HL-60 (cell line): ENCODE measurements at regions not wholly inside any gene's neighbourhood (a gene's known extent, or its start where the extent isn't known, plus 50 kb on each side); places are given as distances from the start of the nearest gene placed in this dataset.

Source experiments
- DNase-seq, 2 experiments: peaks; one replicate each; pipeline ENCODE4 v3.0.0-alpha.2; 2010 to 2020; ENCODE audit warnings: low read depth in 1 of 2, low spot score in 1 of 2
- H3K27ac ChIP-seq: fragments of 250-450 bp; sonication (Bioruptor Pico); replicated peaks from 2 replicates; pipeline ENCODE4 v1.5.1; 2020; ENCODE audit warnings: mild to moderate bottlenecking, moderate library complexity
- H3K27me3 ChIP-seq: fragments of 250-450 bp; sonication (Bioruptor Pico); 2 replicates; pipeline ENCODE4 v1.5.1; 2021; ENCODE audit warnings: mild to moderate bottlenecking, moderate library complexity; ENCODE audit not compliant: insufficient read depth, poor library complexity, severe bottlenecking
- H3K4me3 ChIP-seq: replicated peaks from 2 replicates; pipeline ENCODE4 v1.5.1; 2011; ENCODE audit warnings: mild to moderate bottlenecking, control low read depth, low read length; ENCODE audit not compliant: insufficient read depth
- GABPA ChIP-seq: IDR thresholded peaks from 2 replicates; pipeline ENCODE4 v1.6.1; 2012; ENCODE audit warnings: low read depth
- POLR2AphosphoS5 ChIP-seq: IDR thresholded peaks from 2 replicates; pipeline ENCODE4 v1.6.1; 2012; ENCODE audit warnings: low read depth
- SPI1 ChIP-seq: IDR thresholded peaks from 2 replicates; pipeline ENCODE4 v1.6.1; 2012; ENCODE audit warnings: low read depth, mild to moderate bottlenecking, borderline replicate concordance
- TF ChIP-seq, protein P1 (sequence below): IDR thresholded peaks from one replicate; pipeline ENCODE4 v1.5.1; 2011; ENCODE audit warnings: low read length, control low read depth, inconsistent platforms; ENCODE audit not compliant: insufficient read depth
- TF ChIP-seq, protein P2 (sequence below): IDR thresholded peaks from 2 replicates; pipeline ENCODE4 v1.6.1; 2012; ENCODE audit warnings: low read depth; ENCODE audit not compliant: insufficient replicate concordance

DNA sequence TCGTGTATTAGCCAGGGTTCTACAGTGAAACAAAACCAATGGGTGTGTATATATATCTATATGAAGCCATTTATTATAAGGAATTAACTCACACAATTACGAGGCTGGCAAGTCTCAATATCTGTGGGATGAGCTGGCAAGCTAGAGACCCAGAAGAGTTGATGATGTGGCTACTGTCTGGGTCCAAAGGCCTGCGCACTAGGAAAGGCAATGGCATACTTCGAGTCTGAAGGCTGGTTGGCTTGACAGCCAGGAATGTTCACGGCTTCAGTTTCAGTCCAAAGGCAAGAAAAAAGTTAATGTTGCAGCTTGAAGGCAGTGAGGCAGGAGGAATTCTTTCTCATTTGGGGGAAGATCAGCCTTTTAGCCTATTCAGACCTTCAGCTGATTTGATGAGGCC lies 893.3 kb upstream of the LRFN5 start:
- Histone ChIP-seq H3K4me3 (no peak overlapping the region), H3K27ac (no peak overlapping the region), H3K27me3 (no peaks in the 10 kb centered on the region)
- TF ChIP-seq POLR2AphosphoS5 (no peak), SPI1 (no peak), GABPA (no peak)
- TF ChIP-seq, protein P1, sequence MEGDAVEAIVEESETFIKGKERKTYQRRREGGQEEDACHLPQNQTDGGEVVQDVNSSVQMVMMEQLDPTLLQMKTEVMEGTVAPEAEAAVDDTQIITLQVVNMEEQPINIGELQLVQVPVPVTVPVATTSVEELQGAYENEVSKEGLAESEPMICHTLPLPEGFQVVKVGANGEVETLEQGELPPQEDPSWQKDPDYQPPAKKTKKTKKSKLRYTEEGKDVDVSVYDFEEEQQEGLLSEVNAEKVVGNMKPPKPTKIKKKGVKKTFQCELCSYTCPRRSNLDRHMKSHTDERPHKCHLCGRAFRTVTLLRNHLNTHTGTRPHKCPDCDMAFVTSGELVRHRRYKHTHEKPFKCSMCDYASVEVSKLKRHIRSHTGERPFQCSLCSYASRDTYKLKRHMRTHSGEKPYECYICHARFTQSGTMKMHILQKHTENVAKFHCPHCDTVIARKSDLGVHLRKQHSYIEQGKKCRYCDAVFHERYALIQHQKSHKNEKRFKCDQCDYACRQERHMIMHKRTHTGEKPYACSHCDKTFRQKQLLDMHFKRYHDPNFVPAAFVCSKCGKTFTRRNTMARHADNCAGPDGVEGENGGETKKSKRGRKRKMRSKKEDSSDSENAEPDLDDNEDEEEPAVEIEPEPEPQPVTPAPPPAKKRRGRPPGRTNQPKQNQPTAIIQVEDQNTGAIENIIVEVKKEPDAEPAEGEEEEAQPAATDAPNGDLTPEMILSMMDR = no peak
- no peak for DNase-seq

DNA sequence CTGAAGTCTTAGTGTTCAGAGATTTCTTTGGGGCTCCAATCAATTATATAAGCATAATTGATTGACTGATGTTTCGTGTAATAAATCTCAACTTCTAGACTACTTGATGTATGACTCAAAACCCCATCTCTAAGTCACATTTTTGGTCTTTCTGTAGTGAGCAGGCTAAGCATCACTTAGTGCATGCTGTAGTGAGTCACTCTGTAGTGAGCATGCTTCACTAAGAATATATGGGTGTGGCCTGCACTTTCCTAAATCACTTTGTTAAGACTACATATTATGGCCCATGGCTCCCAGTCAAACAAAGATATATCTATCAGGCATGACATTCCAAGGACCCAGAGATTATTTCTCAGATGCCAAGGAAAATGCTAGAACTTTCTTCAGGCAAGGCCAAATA lies 909.4 kb upstream of the LRFN5 start:
- TF ChIP-seq, protein P1 = no peak
- TF ChIP-seq, protein P2, sequence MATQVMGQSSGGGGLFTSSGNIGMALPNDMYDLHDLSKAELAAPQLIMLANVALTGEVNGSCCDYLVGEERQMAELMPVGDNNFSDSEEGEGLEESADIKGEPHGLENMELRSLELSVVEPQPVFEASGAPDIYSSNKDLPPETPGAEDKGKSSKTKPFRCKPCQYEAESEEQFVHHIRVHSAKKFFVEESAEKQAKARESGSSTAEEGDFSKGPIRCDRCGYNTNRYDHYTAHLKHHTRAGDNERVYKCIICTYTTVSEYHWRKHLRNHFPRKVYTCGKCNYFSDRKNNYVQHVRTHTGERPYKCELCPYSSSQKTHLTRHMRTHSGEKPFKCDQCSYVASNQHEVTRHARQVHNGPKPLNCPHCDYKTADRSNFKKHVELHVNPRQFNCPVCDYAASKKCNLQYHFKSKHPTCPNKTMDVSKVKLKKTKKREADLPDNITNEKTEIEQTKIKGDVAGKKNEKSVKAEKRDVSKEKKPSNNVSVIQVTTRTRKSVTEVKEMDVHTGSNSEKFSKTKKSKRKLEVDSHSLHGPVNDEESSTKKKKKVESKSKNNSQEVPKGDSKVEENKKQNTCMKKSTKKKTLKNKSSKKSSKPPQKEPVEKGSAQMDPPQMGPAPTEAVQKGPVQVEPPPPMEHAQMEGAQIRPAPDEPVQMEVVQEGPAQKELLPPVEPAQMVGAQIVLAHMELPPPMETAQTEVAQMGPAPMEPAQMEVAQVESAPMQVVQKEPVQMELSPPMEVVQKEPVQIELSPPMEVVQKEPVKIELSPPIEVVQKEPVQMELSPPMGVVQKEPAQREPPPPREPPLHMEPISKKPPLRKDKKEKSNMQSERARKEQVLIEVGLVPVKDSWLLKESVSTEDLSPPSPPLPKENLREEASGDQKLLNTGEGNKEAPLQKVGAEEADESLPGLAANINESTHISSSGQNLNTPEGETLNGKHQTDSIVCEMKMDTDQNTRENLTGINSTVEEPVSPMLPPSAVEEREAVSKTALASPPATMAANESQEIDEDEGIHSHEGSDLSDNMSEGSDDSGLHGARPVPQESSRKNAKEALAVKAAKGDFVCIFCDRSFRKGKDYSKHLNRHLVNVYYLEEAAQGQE = no peak
- TF ChIP-seq POLR2AphosphoS5 (no peak), GABPA (no peak), SPI1 (no peak)
- no peak for DNase-seq
- no peak overlapping the region for H3K4me3 ChIP-seq
- H3K27ac ChIP-seq = no peak overlapping the region
- H3K27me3 ChIP-seq = no peaks in the 10 kb centered on the region

DNA sequence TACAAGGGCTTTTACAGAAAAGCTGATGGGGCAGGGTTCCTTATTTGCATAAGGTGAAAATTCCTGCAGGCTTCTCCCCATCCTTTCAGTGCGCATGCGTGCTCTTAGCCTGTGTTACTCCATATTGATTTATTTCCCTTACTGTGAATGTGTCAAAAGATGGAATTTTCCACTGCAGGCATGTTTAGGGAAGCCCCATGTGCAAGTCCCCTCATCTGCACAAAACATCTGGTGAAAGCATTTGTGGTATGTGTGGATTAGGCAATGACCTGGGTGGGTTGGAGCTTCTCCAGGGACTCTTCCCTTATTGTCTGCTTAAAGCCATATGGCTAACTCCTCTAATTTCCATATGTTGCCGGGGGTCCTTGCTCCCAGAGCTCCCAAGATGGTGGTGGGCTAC lies 912.7 kb upstream of the LRFN5 start:
- Histone ChIP-seq H3K4me3 (no peak overlapping the region), H3K27me3 (no peaks in the 10 kb centered on the region), H3K27ac (no peak overlapping the region)
- TF ChIP-seq, protein P2 = no peak
- DNase-seq = no peak

DNA sequence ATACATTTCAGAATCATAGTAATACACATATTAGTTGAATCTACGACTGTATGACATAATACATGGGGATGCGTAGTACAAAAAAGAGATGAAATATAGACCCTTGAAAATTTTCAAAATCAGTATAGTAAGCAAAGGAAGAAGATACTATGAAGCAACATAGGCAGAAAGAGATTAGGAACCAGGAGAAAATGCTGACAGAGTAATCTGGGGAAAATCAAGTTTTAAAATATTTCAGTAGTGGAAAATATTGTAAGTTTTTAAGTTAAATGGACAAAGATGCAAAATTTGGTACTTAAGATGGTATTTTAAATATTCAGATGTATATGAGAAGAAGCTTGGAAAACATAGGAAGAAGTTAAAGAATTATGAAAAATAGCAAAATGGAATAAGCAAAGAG lies 915.6 kb upstream of the LRFN5 start:
- no peak for DNase-seq
- Histone ChIP-seq H3K27me3 (no peaks in the 10 kb centered on the region), H3K27ac (no peak overlapping the region), H3K4me3 (no peak overlapping the region)
- TF ChIP-seq GABPA = no peak
- TF ChIP-seq, protein P1 = no peak
- TF ChIP-seq, protein P2 = no peak
- no peak for TF ChIP-seq SPI1
- TF ChIP-seq POLR2AphosphoS5 = no peak
